Urothelium cell line (cell line): ENCODE measurements at regions not wholly inside any gene's neighbourhood (a gene's known extent, or its start where the extent isn't known, plus 50 kb on each side); places are given as distances from the start of the nearest gene placed in this dataset.

ENCODE experiments used
- DNase-seq: peaks from one replicate; pipeline ENCODE4 v3.0.0; 2011; ENCODE audit warnings: low spot score, mixed read lengths
- FAIRE-seq: peaks from 2 replicates; lab custom pipeline; 2011; peaks lifted over from hg19 to GRCh38; lab: Jason Lieb, UNC

- no peak for DNase-seq
- no peak for FAIRE-seq
Observed at GRCh38 chr2:196433116-196433515, 206.4 kb upstream of the CCDC150 start.

GRCh38 chr2:196434217-196434616 is 205.3 kb upstream of the CCDC150 start:
- DNase-seq (no peak), FAIRE-seq (no peak)

GRCh38 chr2:196435189-196435588 is 204.3 kb upstream of the CCDC150 start:
- FAIRE-seq (no peak), DNase-seq (no peak)

GRCh38 chr2:196437626-196438025 is 201.9 kb upstream of the CCDC150 start:
- FAIRE-seq (no peak), DNase-seq (no peak)

- no peak for DNase-seq
- FAIRE-seq = no peak
Observed at GRCh38 chr2:196439760-196440159, 199.8 kb upstream of the CCDC150 start.

- FAIRE-seq = no peak
- no peak for DNase-seq
Observed at GRCh38 chr2:196440413-196440812, 199.1 kb upstream of the CCDC150 start.

GRCh38 chr2:196441527-196441926 is 198.0 kb upstream of the CCDC150 start:
- no peak for DNase-seq
- no peak for FAIRE-seq

GRCh38 chr2:196442211-196442610 is 197.3 kb upstream of the CCDC150 start:
- DNase-seq = no peak
- FAIRE-seq = no peak

- no peak for FAIRE-seq
- DNase-seq = no peak
Observed at GRCh38 chr2:196444442-196444841, 195.1 kb upstream of the CCDC150 start.

- DNase-seq (no peak), FAIRE-seq (no peak)
Observed at GRCh38 chr2:196445991-196446390, 193.5 kb upstream of the CCDC150 start.

GRCh38 chr2:196448407-196449079 is 191.0 kb upstream of the CCDC150 start:
- DNase-seq = no peak
- FAIRE-seq = no peak

- FAIRE-seq = no peak
- no peak for DNase-seq
Observed at GRCh38 chr2:196449083-196449482, 190.4 kb upstream of the CCDC150 start.

GRCh38 chr2:196452758-196453157 is 186.8 kb upstream of the CCDC150 start:
- no peak for DNase-seq
- no peak for FAIRE-seq

GRCh38 chr2:196453613-196454047 is 185.9 kb upstream of the CCDC150 start:
- FAIRE-seq = no peak
- DNase-seq = peak; percentile 35

GRCh38 chr2:196454492-196454891 is 185.0 kb upstream of the CCDC150 start:
- FAIRE-seq (no peak), DNase-seq (no peak)

- peak; percentile 32 for DNase-seq
Observed at GRCh38 chr2:196459539-196459938, 180.0 kb upstream of the CCDC150 start.

GRCh38 chr2:196463706-196464105 is 175.8 kb upstream of the CCDC150 start:
- DNase-seq = no peak
- no peak for FAIRE-seq

More at GRCh38 chr2:196459539-196459938, 180.0 kb upstream of the CCDC150 start:
- FAIRE-seq = no peak

- FAIRE-seq = no peak
- no peak for DNase-seq
Observed at GRCh38 chr2:196464311-196464710, 175.2 kb upstream of the CCDC150 start.

GRCh38 chr2:196466581-196466980 is 172.9 kb upstream of the CCDC150 start:
- FAIRE-seq (no peak), DNase-seq (no peak)

- no peak for FAIRE-seq
Observed at GRCh38 chr2:196468394-196468793, 171.1 kb upstream of the CCDC150 start.

GRCh38 chr2:196473617-196474016 is 165.9 kb upstream of the CCDC150 start:
- FAIRE-seq = no peak
- DNase-seq = no peak

More at GRCh38 chr2:196468394-196468793, 171.1 kb upstream of the CCDC150 start:
- no peak for DNase-seq

GRCh38 chr2:196475611-196476010 is 163.9 kb upstream of the CCDC150 start:
- FAIRE-seq (no peak), DNase-seq (no peak)

- DNase-seq (no peak), FAIRE-seq (no peak)
Observed at GRCh38 chr2:196478588-196478987, 160.9 kb upstream of the CCDC150 start.
